Fibroblast of mammary gland (primary cell): ENCODE measurements at regions not wholly inside any gene's neighbourhood (a gene's known extent, or its start where the extent isn't known, plus 50 kb on each side); places are given as distances from the start of the nearest gene placed in this dataset.

Source experiments
- DNase-seq: peaks from one replicate; pipeline ENCODE4 v3.0.0-alpha.2; 2010; ENCODE audit warnings: low read depth
- H3K4me3 ChIP-seq: 2 replicates; pipeline ENCODE4 v1.5.1; 2011; ENCODE audit warnings: low read depth, mild to moderate bottlenecking, low read length, moderate library complexity; ENCODE audit not compliant: control insufficient read depth
- TF ChIP-seq, protein P1 (sequence below): conservative IDR thresholded peaks from 2 replicates; pipeline ENCODE4 v1.5.1; 2011; ENCODE audit warnings: low read depth, low read length, inconsistent platforms; ENCODE audit not compliant: control insufficient read depth, insufficient read depth

DNA sequence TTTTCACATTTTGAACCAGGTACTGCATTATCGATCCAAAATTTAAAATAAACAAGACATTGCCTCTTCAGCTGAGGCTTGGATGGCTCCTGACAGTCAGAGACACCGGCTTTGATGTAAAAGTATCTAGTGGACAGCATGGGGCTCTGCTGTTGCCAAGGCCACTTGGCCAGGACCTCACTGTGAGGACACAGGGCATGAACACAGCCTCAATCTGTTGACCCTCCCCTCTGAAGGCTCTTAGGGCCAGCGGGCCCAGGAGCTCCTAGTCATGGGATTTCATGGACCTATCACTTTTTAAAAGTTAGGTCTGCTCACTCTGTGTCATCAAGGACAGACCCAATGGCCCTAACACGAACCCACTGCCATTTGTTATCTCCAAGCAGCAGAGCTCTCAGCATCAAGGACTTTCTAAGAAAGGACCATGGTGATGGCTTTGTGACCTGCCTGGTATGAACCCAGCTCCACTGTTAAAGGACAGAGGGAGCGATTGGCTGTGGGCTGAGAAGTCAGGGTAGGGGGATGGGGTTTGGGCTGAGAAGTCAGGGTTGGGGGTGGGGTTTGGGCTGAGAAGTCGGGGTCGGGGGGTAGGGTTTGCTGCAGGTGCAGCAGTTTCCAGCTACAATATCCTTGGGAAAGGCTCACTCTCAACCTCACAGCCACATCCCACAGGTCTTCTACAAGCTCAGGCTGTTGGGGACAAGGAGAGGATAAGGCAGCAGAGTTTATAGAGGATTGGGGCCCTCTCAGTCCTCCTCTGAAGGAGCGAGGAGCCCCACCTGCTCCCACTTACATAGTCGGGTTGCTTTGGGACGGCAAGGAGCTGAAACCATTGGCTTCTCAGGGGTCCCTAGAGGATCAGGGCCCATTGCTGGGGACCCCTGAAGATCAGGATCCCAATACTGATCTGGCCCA, 146.8 kb downstream of the BARX1 start:
- no peak for DNase-seq
- H3K4me3 ChIP-seq, result no peak overlapping the region
- TF ChIP-seq, protein P1, sequence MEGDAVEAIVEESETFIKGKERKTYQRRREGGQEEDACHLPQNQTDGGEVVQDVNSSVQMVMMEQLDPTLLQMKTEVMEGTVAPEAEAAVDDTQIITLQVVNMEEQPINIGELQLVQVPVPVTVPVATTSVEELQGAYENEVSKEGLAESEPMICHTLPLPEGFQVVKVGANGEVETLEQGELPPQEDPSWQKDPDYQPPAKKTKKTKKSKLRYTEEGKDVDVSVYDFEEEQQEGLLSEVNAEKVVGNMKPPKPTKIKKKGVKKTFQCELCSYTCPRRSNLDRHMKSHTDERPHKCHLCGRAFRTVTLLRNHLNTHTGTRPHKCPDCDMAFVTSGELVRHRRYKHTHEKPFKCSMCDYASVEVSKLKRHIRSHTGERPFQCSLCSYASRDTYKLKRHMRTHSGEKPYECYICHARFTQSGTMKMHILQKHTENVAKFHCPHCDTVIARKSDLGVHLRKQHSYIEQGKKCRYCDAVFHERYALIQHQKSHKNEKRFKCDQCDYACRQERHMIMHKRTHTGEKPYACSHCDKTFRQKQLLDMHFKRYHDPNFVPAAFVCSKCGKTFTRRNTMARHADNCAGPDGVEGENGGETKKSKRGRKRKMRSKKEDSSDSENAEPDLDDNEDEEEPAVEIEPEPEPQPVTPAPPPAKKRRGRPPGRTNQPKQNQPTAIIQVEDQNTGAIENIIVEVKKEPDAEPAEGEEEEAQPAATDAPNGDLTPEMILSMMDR, result no peak

DNA sequence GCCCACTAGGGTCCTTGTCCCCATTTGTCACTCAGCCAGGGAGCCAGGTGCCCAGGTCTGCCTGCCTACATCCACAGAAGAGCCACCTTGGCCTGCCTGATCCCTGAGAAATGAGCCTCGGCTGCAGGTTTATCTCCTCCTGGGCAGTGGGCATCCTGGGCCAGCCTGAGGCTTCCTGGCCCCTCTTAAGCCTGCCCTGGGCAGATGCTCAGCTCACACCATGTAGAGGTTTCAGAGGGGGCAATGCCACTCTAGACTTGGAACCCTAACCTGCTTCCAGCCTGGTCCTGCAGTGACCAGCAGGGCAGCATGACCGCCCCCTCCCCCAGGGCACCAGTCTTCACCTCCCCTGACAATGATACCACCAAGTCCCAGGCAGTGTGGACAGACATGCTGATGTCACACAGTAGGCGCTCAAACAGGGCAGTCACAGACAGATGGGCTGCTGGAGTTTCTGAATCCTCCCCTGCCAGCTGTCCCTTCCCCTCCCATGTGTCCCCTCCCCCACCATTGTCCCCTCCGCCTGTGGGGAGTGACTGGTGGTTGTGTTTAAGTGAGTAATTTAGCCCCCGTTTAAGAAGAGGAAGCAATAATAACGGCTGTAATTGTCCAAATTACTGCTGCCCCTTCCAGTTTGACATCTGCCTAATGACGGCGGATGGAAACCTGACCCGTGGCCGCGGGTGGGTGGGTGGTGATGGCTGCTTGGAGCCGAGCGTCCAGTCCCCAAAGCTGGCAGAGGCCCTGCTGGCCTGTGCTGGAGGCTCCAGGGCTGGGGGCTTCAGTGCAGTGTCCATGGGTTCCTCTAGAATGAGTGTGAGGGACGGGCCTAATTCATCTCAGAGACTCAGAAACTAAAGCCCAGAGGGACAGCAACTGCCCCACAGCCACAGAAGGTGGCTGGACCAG, 147.7 kb downstream of the BARX1 start:
- TF ChIP-seq, protein P1, result no peak
- no peak for DNase-seq
- H3K4me3 ChIP-seq, result no peak overlapping the region

DNA sequence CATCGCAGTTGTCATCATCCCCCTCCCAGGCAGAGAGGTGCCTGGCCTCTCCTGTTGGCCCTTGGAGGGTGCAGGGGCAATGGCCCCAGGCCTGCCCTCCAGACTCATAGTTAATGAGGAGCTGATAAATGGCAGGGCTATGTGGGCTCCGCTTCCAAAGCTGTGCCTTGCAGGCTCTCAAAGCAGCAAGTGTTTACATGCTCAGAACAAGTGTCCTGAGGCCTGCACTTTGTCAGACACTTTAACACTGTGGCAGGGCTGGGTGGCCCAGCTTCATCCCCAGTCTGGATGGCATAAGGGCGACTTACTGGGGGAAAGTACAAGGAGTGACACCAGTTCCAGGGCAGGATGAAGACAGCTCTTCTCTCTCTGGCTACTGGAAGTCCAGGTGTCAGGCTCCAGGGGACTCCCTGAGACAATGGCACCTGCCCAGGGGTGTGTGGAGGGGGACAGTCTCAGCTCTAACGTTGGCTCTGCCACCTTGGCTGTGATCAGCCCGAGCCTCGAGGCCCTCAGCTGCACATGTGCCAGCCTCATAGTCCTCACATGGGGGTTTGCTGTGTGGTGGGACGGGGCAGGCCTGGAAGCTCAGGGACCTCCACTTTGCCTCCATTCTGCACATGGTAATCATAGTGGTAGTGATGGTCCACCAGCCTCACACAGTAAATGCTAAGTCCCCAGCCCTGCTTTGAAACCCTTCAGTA, 153.4 kb downstream of the BARX1 start:
- TF ChIP-seq, protein P1, result no peak
- H3K4me3 ChIP-seq, result no peak overlapping the region
- no peak for DNase-seq

DNA sequence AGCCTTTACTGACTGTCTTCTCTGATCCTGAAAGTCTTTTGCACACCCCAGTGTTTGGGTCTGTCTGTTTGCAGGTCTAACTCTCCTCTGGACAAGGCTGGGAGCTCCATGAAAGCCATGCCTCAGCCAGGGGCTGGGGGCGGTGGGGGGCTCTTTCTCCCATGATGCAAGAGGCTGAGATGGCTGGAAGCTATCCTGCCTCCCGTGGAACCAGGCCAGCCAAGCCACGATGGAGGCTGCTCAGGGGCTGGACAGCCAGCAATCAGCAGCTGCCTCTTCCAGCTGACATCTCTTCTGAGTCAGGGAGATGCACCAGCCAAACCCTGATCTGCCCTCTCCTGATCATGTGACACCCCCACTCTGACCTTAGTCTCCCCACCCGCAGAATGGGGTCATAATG, 154.0 kb downstream of the BARX1 start:
- TF ChIP-seq, protein P1, result no peak
- no peak overlapping the region for H3K4me3 ChIP-seq
- DNase-seq, result no peak

DNA sequence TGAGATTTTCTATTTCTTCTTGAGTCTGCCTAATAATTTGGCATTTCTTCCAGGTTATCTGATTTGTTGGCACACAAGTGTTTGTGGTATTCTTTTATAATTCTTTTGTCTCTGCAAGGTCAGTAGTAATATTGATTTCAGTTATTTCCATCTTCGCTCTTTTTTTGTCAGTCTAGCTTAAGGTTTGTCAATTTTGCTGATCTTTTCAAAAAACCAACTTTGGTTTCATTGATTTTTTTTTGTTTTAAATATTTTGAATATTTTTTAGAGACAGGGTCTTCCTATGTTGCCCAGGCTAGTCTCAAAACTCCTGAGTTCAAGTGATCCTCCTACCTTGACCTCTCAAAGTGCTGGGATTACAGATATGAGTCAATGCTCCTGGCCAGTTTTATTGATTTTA, 162.8 kb downstream of the BARX1 start:
- no peak overlapping the region for H3K4me3 ChIP-seq
- DNase-seq, result no peak
- TF ChIP-seq, protein P1, result no peak

DNA sequence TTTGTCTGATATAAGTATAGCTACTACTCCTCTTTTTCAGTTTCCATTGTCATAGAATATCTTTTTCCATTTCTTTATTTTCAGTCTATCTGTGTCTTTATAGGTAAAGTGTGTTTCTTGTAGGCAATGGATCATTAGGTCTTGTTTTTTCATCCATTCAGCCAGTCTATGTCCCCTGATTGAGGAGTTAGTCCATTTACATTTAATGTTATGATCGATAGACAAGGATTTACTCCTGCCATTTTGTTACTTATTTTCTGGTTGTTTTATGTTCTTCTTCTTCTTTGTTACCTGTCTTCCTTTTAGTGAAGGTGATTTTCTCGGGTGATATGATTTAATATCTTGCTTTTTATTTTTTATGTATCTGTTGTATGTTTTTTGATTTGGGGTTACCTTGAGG, 169.0 kb downstream of the BARX1 start:
- TF ChIP-seq, protein P1, result no peak
- no peak for DNase-seq
- no peak overlapping the region for H3K4me3 ChIP-seq
